Thyroid gland (tissue), 4 donors: ENCODE measurements at regions not wholly inside any gene's neighbourhood (a gene's known extent, or its start where the extent isn't known, plus 50 kb on each side); places are given as distances from the start of the nearest gene placed in this dataset.

Experiments used
- POLR2A ChIP-seq, 2 donors: fragments of 450-650 bp; IDR thresholded peaks; one replicate each; pipeline ENCODE4 v1.6.1; 2017; ENCODE audit warnings: antibody characterized with exemption in 2 of 2, mild to moderate bottlenecking in 2 of 2, moderate library complexity in 1 of 2
- TF ChIP-seq, protein P1 (sequence below), 6 experiments: fragments of 200-600 bp in 3 of 6; fragments of 450-650 bp in 3 of 6; sonication (generic) in 3 of 6; IDR thresholded peaks; one replicate each; pipeline ENCODE4 v1.5.1; 2016 to 2019; ENCODE audit warnings: antibody characterized with exemption in 6 of 6, mild to moderate bottlenecking in 2 of 6, inconsistent platforms in 1 of 6, moderate library complexity in 1 of 6

DNA sequence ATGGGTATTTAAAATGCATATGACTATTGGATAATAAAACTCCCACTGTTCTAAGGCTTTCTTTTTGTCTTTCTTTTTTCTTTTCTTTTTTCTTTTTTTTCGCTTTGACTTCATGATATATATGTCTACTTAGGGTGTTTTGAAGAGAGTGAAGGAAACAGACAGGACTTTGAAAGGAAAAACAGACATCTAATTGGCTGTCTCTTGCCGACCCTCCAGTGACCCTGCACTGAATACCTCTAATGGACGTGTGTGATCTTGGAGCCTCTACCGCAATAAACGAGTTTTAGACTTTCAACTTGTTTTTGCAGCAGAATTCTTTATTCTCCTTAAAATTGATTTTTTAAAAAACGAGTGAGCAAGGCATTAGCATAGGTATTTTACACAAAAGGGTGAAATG lies 158.1 kb upstream of the NR2F2 start:
- TF ChIP-seq, protein P1, sequence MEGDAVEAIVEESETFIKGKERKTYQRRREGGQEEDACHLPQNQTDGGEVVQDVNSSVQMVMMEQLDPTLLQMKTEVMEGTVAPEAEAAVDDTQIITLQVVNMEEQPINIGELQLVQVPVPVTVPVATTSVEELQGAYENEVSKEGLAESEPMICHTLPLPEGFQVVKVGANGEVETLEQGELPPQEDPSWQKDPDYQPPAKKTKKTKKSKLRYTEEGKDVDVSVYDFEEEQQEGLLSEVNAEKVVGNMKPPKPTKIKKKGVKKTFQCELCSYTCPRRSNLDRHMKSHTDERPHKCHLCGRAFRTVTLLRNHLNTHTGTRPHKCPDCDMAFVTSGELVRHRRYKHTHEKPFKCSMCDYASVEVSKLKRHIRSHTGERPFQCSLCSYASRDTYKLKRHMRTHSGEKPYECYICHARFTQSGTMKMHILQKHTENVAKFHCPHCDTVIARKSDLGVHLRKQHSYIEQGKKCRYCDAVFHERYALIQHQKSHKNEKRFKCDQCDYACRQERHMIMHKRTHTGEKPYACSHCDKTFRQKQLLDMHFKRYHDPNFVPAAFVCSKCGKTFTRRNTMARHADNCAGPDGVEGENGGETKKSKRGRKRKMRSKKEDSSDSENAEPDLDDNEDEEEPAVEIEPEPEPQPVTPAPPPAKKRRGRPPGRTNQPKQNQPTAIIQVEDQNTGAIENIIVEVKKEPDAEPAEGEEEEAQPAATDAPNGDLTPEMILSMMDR (IDR thresholded peaks at IDR 0.05) = no peak
- no peak for TF ChIP-seq POLR2A (IDR thresholded peaks at IDR 0.05)
